ENCODE measurements at regions not wholly inside any gene's neighbourhood (a gene's known extent, or its start where the extent isn't known, plus 50 kb on each side); places are given as distances from the start of the nearest gene placed in this dataset.
A peak's percentile ranks its signal among the peaks of the same experiment; 100 is the strongest.

DNA sequence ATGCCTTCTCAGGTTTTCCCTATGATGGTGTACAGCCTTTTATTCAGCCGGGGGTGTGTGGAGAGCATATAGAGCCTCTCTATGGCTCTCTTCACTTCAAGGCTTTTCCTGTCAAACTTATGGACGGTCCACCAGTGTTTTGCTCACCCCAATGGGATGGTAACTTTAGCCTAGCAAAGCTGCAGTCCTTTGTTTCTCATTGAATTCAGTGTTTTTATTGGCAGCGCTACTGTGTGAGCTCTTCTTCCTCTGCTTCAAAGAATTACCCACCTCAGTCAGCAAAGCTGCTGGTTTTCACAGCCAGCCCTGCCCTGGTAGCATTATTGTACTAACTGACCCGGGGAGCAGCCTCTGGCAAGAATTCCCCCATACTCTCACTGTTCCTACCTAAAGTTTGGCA, 145.3 kb upstream of the RRP15 start:
- DNase-seq (ENCODE audit: low spot score): no peak

DNA sequence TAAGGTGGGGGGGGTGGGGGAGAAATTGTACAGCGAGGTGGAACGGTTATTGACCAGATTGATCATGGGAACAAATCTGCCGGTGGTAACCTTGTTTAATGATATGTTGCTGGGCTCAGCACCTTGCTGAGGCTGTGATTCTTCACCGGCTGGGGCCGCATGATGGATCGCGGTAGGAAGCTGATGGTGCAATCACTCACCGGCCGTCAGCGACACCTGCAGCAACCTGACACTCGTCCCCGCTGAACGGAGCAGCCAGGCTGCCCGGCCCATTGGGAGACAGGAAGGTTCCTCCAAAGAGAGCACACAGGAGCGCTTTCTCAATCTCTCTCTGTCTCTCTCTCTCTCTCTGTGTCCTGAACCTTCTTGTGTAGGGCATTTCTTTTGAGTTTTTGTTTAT, 128.5 kb upstream of the RRP15 start:
- no peak for DNase-seq (ENCODE audit: low spot score)

DNA sequence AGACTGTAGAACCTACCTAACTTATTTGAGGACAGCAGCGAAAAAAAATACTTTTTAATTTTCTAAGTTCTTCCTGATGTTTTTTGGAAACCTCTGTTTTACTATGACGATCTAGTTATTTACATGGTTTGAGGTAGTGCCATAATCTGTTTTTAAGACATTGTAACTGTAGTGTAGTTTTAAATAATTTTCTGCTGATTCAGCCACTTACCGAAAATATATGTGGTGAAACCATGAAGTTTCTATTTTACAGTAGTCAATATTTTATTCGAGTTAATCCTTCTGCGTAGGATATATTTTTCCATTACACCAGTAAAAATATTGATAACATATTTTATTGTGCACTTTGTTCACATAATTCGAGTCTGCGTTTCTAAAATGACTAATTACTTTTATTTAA, 121.7 kb upstream of the RRP15 start:
- DNase-seq (ENCODE audit: low spot score): no peak

DNA sequence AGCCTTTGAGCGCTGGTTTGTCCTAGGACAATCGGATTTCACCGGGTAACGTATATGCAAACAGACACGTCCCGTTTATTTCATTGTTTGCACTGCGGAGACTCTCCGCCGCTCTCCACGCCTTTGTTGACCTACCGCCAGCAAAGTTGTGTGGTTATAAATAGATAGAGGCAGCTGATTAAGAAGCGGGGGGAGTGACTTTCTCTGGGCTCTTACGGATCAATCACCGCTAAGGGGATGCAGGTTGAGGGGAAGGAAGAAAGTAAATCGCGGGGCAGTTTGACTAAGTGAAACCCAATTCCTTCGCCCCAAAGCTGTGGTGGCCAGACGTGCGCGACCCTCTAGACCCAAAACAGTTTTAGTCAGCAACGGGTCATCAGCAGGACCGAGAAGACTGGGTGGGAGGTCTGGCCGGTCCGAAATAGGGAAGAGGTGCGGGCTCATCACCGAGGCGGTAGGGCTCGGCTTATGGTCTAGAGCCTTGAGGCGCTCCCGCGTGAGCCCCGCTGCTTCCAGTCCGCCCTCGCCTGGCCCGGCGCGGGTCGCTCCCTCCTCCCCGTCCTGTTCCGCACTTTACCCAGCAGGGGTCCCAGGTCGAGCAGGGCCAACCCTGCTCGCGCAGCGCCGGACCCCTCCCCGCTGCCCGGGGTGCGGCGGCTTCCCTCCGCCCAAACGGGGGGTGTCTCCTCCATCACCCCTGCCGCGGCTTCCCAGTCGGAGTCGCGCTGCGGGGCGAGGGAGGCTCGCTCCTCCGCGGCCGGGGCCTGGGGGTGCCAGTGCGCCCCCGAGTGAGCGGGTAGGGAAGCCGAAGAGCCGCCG, 120.8 kb upstream of the RRP15 start:
- DNase-seq (ENCODE audit: low spot score): peak; percentile 6

DNA sequence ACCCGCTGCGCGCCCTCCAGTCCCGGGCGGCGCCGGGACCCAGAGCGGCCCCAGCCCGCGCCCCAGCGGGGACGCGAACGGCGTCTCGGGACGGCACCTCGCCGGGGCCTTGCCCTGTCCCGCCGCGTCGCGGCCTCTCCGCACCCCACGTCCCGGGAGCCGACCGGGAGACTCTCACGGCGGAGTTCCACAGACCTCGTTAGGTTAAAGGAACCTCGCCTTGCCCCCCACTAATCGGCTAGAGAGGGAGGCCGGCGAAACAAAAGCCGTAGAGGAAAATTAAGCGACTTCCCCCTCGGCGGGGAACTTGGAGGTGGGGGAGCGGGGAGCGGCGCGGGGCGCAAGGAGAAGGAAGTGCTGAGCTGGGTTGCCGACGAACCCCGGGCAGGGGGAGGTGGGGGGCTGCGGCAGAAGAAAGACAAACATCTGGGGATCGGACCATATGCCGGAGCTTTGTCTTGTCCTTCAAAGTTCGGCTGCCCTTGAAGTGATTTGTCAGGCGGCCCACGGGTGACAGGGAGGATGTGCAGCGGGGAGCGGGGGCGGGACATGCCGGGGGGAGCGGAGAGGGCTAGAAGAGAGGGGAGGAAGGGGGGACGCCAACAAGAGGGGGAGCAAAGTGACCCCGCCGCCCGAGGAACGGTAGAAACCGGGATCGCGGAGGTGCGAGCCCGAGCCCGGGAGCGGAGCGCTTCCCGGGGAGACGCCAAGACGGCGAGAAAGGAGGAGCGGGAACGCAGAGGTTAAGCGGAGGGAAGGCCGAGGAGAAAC, 120.0 kb upstream of the RRP15 start:
- DNase-seq (ENCODE audit: low spot score): no peak

DNA sequence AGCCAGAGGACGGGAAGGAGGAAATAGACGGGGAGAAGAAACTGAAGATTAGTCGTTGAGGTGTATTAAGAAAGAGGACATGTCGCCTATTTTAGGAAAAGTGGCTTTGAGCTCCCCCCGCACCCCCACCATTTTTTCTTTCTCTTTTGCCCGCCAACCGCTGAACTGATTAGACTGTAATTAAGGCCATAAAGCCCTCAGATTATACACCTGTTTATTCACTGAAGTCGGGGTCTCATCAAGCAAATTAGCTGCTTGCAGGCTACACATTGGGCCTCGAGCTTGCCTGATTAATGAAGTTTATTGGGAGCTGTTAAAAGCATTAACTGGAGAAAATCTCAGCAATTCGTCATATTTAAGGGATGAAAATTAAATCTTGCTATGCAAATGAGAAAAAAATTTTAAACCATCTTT, 119.4 kb upstream of the RRP15 start:
- no peak for DNase-seq (ENCODE audit: low spot score)

DNA sequence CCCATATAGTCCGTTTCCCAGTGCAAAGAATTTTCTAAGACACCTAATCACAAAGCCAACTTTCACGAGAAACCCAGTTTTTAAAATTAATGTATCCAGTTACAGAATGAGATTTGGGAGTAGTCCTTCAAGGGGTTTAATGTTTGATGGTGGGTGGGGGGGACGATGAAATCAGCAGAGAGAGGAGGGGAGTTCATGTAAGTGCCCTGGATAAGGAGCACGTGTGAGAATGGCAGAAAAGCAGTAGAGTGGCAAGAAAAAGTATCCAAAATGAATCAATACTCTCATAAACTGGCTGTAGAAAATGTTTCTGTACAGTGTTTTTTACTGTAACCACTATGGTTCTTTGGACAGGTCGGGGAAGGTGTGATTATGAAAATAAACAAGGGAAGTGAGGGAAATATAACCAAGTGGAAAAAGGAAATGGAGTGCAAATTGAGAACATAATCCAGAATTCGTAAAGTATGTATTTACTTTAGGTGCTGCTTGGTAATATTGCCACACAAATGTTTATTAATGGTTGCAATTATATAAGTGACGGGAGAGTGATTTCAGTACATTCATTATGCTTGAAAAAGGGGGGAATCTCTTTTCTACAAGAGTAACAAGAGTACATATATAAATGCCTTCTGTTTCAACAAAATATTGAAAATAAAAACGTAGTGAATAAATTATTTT, 118.7 kb upstream of the RRP15 start:
- DNase-seq (ENCODE audit: low spot score): no peak

DNA sequence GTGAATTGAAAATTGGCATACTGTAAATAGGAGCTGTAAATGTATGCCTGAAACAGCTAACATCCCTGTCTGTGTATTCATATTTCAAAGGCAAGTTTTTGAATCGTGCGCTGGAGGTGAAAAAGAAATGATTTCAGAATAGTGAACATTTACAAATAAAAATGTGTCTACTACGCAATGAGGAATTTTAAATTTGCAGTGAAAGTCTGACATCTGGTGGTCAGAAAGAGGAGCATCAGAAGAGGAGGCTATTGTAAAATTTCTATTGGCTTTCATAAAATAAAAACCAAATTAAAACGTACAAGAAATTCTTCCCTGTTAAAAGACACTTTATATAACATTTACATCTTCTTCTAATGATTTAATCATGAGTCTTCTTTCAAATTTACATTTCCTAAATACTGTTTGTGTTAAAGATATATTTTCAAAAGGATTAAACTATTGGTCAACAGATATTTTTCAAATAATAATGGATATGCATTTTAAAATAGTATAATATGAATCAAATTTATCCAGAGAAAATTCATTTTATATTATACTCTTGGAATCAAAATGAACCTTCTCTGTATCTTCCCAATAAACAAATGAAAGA, 113.7 kb upstream of the RRP15 start:
- no peak for DNase-seq (ENCODE audit: low spot score)

DNA sequence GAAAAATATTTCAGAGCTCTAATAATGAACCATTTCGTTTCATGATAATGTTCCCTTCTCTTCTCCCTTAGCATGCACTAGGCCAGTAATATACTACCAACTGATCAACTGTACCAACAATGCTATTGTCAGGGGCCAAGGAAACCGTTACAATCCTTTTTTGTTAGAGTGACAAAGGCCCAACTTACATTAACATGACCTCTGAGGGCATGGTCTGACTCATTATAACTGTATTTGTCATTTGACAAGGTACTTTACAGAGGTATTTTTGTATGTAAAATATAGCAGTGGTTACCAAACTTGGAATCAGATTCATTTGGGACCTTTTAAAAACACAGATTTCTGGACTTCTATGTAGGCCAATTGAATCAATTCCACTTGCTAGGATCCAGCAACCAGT, 102.6 kb upstream of the RRP15 start:
- no peak for DNase-seq (ENCODE audit: low spot score)

DNA sequence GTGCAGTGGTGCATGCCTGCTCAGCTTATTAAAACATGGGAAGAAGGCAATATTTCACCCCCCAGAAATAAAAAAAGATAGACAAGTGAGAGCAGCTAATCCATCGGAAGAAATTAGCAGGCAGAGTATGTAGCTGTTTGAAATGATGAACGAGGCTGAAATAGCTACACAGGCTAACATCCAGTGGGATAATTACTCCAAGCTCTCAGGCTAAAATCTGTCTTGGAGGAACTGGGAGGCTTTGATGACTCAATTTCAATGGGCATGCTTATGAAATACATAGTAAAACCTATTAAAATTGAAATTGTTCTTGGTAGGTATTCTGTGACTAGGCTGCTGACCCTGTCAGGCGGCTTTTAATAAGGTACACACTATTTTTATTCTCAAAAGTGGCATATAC, 84.1 kb upstream of the RRP15 start:
- no peak for DNase-seq (ENCODE audit: low spot score)

DNA sequence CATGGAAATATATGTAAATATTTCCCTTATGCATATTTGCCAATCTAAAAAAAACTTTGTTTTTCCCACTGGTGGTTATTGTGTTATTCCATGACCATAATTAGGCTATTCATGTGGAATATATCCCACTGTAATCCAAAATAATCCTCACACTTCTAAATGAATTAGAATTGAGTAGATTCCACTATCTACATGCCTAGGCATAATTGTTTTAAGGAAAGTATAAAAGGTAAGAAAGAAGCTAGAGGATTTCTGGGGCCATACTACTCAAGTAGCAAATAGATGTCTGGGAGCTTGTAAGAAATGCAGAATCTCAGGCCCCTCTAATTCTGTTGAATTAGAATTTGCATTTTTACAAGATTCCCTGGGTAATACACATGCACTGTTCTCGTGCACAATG, 83.5 kb upstream of the RRP15 start:
- DNase-seq (ENCODE audit: low spot score): no peak

DNA sequence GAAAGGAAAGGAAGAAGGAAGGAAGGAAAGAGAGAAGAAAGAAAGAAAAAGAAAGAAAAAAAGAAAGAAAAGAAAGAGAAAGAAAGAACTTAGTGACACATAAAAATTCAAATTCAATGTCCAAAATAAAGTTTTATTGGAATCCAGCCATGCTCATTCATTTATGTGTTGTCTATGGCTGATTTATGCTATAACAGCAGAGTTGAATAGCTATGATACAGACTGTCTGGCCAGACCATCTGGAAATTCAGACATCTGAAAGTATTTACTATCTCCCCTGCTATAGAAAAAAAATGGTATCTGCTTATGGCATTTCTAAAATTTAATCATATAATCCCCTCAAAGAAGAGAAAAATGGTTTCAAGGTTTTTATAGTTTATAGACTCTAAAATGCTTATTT, 79.4 kb upstream of the RRP15 start:
- DNase-seq (ENCODE audit: low spot score): no peak

DNA sequence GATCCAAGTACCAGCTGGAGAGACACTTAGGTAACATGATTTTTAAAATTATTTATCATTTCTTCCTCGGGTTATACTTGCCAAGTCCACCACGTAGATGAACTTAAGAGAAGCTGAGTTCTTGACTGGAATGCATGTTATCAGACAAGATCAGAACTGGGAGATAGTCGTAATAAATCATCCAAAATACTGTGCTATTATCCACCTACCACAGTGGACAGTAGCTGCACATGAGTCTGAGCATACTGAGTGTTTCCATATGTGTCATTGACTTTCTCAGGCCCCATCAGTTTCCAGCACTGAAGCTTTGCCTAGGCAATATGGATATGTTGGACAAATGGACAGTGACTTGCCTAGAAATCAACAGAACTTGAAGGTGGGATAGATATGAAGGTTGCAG, 77.9 kb upstream of the RRP15 start:
- DNase-seq (ENCODE audit: low spot score): no peak

DNA sequence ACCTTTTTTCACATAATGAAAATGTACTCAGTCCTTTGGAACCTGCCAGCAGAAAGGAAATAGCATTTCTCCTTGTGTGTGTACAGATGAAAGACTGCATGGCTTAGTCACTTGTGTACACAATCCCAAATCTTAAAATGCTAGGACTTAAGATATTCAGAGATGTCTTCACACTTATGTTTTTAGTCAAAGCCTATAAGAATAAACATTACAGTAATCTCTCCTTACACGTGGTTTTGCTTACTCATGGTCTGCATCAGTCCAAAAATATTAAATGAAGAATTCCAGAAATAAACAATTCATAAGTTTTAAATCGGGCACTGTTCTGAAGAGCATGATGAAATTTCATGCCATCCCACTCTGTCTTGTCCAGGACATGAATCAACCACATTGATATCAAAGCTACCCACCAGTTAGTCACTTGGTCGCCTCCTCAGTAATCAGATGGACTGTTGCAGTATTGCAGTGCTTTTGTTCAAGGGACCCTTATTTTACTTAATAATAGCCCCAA, 75.7 kb upstream of the RRP15 start:
- DNase-seq (ENCODE audit: low spot score): no peak

DNA sequence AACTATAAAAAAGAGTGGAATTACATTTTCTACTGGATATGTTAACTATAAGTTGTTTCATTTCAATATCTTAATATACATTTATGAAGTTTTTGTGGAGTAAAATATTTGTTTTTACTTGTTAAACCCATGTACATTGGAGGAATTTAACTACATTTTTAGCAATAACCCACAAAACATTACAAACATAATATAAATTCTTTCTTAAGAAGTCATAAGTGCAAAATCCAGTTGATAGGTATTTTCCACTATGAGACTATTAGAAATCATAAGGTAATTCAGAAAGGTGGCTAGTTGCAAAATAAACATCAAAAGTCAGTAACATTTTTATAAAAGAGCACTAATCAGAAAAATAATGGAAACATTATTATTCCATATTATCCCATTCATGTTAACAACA, 73.9 kb upstream of the RRP15 start:
- DNase-seq (ENCODE audit: low spot score): no peak

DNA sequence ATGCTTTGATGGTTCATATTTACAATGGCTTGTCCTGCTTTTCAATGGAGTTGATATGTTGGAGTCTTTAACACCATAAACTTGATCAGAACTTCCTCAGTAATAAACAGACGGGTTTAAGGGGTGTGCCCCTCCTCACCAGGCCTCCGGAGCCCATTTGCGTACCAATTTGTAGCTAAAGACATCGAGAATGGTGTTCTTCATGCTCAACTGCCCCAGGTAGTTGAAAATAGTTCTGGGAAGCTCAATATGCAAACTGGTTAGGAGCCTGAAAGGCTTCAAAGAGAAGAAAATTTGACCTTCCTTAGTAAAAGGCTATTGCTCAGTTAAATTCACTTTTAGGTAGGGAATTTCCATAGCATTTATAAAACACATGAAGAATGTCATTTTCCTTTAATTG, 68.1 kb upstream of the RRP15 start:
- DNase-seq (ENCODE audit: low spot score): no peak

DNA sequence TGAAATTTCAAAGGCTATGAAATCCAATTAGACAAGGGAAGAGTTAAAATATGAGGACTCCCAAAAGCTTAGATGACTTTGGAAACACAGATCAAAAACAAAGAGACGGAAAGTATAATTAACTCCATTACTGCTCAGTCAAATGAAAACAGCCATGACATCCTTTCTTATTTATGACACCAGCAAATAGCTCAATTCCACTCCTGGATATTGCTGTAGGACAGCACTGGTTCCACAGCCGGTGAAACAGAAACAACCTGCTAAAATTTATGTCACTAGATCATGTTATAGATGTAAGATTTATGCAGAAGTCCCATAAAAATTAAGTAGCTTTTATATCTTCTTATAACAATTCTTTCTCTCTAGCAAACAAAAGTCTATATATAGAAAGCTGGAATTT, 65.6 kb upstream of the RRP15 start:
- no peak for DNase-seq (ENCODE audit: low spot score)

DNA sequence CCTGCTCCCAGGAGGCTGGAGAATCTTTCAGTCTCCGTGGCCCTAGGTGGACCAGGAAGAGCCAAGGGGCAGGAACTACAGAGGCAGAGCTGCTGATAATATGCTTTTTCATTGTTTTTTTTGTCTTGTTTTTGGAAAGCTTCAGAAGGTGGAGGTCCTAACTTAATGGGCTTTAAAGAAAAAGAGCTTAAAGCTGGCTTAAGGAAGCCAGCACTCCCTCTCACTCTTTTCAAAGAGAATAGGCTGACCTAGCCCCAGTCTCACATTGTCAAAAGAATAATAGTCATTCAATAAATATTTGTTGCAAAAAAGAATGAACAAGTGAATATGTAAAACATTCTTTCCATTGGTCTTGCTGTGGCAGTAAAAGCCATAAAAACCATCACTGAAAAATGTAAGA, 61.0 kb upstream of the RRP15 start:
- DNase-seq (ENCODE audit: low spot score): no peak

DNA sequence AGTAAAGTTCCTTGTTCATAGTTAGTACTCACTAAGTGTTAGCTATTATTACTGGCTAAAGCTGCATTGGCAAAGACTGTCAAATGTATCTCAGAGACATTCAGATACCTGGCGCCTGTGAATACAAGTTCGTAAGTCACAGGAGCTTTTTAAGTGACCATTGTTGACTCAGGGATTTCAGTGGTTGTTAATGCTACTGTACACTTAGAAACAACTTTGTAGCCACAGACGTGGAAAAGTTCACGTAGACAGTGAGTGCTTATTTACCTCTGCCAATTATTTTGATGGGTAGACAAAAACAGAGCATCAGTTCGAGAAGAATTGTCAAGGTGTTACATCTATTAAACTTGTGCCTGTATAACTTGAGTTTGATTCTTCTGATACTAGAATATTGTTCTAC, 59.1 kb upstream of the RRP15 start:
- no peak for DNase-seq (ENCODE audit: low spot score)
